ENCODE measurements at regions not wholly inside any gene's neighbourhood (a gene's known extent, or its start where the extent isn't known, plus 50 kb on each side); places are given as distances from the start of the nearest gene placed in this dataset.

DNA sequence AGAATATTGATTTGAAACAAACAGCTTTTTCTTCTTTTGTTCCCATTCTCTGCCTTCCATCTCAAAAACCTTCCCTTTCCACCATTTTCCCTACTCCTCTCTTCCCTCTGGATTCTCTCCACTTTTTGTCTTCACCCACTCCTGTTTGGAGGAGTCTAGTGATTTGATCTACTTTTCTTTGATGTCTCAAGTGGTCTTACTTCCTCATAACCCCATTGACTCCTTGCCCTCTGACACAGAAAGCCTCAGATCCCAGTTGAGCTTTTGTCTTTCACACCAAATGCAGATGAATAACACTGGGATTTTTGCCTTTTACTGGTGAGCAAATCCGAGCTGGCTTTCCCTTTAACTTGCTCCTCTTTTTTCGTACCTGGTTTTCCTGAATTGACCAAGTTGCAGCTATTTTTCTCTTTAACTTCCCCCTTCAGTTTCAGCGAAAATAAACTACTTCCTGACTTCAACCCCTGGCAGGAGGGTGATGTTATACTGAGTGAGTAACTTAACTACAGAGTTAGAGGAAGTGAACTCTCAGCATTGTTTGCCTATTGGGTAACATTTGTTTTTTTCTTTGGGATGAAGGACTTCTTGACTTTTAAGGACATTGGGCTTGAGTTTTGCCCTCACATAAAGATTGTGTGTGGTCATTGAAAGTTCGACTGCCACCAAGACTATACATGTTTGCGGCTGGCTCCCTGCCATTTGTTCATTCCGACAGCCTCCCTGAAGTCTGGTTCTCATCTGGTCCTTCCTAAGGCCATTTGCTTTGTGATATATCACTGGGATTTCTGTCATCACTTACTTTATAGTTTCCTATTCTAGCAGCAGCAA is 392.8 kb upstream of the NR3C2 start:
- TF ChIP-seq, protein P1, sequence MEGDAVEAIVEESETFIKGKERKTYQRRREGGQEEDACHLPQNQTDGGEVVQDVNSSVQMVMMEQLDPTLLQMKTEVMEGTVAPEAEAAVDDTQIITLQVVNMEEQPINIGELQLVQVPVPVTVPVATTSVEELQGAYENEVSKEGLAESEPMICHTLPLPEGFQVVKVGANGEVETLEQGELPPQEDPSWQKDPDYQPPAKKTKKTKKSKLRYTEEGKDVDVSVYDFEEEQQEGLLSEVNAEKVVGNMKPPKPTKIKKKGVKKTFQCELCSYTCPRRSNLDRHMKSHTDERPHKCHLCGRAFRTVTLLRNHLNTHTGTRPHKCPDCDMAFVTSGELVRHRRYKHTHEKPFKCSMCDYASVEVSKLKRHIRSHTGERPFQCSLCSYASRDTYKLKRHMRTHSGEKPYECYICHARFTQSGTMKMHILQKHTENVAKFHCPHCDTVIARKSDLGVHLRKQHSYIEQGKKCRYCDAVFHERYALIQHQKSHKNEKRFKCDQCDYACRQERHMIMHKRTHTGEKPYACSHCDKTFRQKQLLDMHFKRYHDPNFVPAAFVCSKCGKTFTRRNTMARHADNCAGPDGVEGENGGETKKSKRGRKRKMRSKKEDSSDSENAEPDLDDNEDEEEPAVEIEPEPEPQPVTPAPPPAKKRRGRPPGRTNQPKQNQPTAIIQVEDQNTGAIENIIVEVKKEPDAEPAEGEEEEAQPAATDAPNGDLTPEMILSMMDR (IDR thresholded peaks at IDR 0.05): no peak
- TF ChIP-seq POLR2A (IDR thresholded peaks at IDR 0.05): no peak
- no peaks in the 10 kb centered on the region for H3K27me3 ChIP-seq
- H3K9me3 ChIP-seq: no peaks in the 10 kb centered on the region
- no peak overlapping the region for H3K4me3 ChIP-seq
- H3K27ac ChIP-seq: no peak overlapping the region
- peaks cover 0 to 12% (median 0%) of the 10 kb centered on the region in 4 donors for H3K4me1 ChIP-seq
- DNase-seq: no peak
- no peaks in the 10 kb centered on the region for H3K36me3 ChIP-seq

DNA sequence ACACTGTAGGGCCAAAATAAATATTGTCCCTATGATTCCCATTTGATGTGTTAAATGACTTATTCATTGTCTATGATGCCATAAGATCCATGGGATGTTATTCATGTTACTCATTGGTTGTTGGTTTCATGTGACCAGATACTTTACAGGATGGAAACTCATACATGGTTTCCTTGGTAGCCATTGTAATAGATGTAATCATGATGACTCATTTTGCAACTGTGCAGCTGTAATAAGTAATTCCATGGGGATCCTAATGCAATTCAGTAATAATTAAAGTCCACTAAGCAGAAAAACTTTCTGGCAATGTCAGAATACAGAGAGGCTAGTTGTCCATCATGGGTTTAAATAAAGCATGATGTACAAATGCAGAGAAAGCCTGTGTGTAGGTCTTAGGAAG is 389.7 kb upstream of the NR3C2 start:
- Histone ChIP-seq H3K4me3 (no peak overlapping the region), H3K4me1 (peaks cover 0 to 12% (median 0%) of the 10 kb centered on the region in 4 donors), H3K27me3 (no peaks in the 10 kb centered on the region), H3K36me3 (no peaks in the 10 kb centered on the region), H3K9me3 (no peaks in the 10 kb centered on the region), H3K27ac (no peak overlapping the region)
- TF ChIP-seq POLR2A (IDR thresholded peaks at IDR 0.05): no peak
- TF ChIP-seq, protein P1 (IDR thresholded peaks at IDR 0.05): no peak
- no peak for DNase-seq

DNA sequence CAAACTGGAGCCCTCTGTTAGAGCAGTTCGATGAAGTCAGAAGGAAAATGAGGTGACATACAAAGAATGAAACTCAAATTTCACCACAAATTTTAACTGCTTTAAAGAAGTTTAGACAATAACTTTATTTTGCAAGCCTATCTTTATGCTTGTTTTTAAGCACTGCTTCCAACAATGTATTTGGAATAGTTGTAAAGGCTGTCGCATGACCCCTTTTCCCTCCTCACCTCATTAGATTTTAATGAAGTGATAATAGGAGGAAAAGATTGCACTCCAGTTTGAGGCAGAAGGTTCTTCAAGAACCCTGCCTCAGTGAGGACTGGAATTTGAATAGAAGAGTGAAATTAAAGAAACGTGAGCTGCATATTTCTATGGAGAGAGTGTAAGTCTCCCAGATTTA is 386.1 kb upstream of the NR3C2 start:
- H3K4me3 ChIP-seq: no peak overlapping the region
- no peak for DNase-seq
- H3K27ac ChIP-seq: no peak overlapping the region
- TF ChIP-seq POLR2A (IDR thresholded peaks at IDR 0.05): no peak
- TF ChIP-seq, protein P1 (IDR thresholded peaks at IDR 0.05): no peak
- H3K36me3 ChIP-seq: no peaks in the 10 kb centered on the region
- no peaks in the 10 kb centered on the region for H3K27me3 ChIP-seq
- no peaks in the 10 kb centered on the region for H3K9me3 ChIP-seq
- H3K4me1 ChIP-seq: peaks cover 0 to 5% (median 0%) of the 10 kb centered on the region in 4 donors

DNA sequence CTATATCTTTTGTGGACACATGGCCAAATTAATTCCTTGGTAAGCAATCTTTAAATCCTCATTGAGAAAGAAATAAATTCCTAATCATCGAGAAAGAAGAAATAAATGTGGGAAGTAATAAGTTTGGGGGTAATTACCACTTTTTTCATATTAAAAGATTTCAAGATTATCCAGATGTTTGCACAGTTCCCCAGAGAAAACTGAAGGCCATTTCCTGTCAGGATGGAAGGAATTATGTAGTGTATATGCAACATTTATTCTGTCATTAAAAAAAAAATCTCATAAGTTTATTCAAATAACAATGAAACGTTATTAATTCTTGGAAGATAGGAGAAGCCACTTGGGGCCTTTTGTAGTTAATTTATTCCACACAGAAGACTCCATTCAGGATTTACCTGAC is 385.6 kb upstream of the NR3C2 start:
- no peaks in the 10 kb centered on the region for H3K9me3 ChIP-seq
- H3K4me1 ChIP-seq: peaks cover 0 to 9% (median 1%) of the 10 kb centered on the region in 4 donors
- no peak overlapping the region for H3K27ac ChIP-seq
- no peaks in the 10 kb centered on the region for H3K27me3 ChIP-seq
- no peak for DNase-seq
- no peaks in the 10 kb centered on the region for H3K36me3 ChIP-seq
- TF ChIP-seq, protein P1 (IDR thresholded peaks at IDR 0.05): no peak
- TF ChIP-seq POLR2A (IDR thresholded peaks at IDR 0.05): no peak
- no peak overlapping the region for H3K4me3 ChIP-seq

DNA sequence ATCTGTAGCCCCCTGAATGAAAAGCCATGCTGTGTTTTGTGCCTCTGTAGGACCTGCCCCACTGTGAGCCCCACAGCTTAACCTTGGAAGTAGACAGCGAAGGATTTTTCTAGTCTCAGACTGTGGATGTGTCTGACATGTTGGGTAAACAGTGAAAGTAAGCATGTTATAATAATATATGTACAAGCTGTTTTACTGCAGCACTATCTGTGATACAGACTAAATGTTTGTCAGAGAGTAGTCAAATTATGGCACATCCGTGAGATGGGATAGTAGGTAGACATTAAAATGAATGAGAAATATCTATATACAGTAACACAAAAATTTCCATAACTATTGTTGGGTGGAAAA is 381.2 kb upstream of the NR3C2 start:
- no peak overlapping the region for H3K27ac ChIP-seq
- no peak for TF ChIP-seq POLR2A (IDR thresholded peaks at IDR 0.05)
- TF ChIP-seq, protein P1 (IDR thresholded peaks at IDR 0.05): no peak
- no peaks in the 10 kb centered on the region for H3K27me3 ChIP-seq
- peaks cover 0 to 9% (median 3%) of the 10 kb centered on the region in 4 donors for H3K4me1 ChIP-seq
- no peaks in the 10 kb centered on the region for H3K36me3 ChIP-seq
- H3K4me3 ChIP-seq: no peak overlapping the region
- DNase-seq: no peak
- H3K9me3 ChIP-seq: no peaks in the 10 kb centered on the region

All from Peyer's patch (tissue), 4 donors.